ENCODE measurements at regions not wholly inside any gene's neighbourhood (a gene's known extent, or its start where the extent isn't known, plus 50 kb on each side); places are given as distances from the start of the nearest gene placed in this dataset.

GRCh38 chr20:51935003-51935358 lies 132.7 kb upstream of the SALL4 start (continued):
- no peak for TF ChIP-seq RBBP5 (IDR thresholded peaks at IDR 0.05; ENCODE audit: borderline replicate concordance, low read depth, low read length)

Measured in H1 (cell line).